SK-N-SH (cell line): ENCODE measurements at regions not wholly inside any gene's neighbourhood (a gene's known extent, or its start where the extent isn't known, plus 50 kb on each side); places are given as distances from the start of the nearest gene placed in this dataset.

ENCODE experiments used
- CTCF ChIA-PET: fragments of 300-600, 350-600 bp; formaldehyde crosslinking; extraction: SDS; loops from one replicate; lab custom pipeline; 2021; lab: Yijun Ruan, JAX
- POLR2A ChIA-PET: fragments of 350-600 bp; sonication (Branson Sonifier 250); formaldehyde crosslinking; extraction: SDS; loops from one replicate; lab custom pipeline; 2020; ENCODE audit warnings: antibody characterized with exemption, inconsistent platforms; lab: Yijun Ruan, JAX
- DNase-seq: peaks from one replicate; pipeline ENCODE4 v3.0.0; 2012
- H2AFZ ChIP-seq: fragments of 200-600 bp; sonication (generic); 2 replicates; pipeline ENCODE4 v1.8.1; 2016; ENCODE audit warnings: antibody characterized with exemption, mild to moderate bottlenecking, low read depth
- H3F3A ChIP-seq: fragments of 200-600 bp; sonication (generic); replicated peaks from 2 replicates; pipeline ENCODE3; 2016; ENCODE audit warnings: antibody characterized with exemption, mild to moderate bottlenecking; ENCODE audit not compliant: insufficient read depth
- H3K27ac ChIP-seq, 2 experiments: fragments of 200-500 bp in 1 of 2; fragments of 200-600 bp in 1 of 2; sonication (Bioruptor generic) in 1 of 2; sonication (generic), shearing (Covaris generic) in 1 of 2; 2 replicates each; pipeline versions ENCODE4 v1.5.1 to v1.6.1; 2014 to 2016; ENCODE audit warnings: low read depth in 2 of 2, inconsistent platforms in 1 of 2, low read length in 1 of 2, mild to moderate bottlenecking in 1 of 2, mixed read lengths in 1 of 2
- H3K27me3 ChIP-seq: fragments of 200-600 bp; sonication (generic), shearing (Covaris generic); 2 replicates; pipeline ENCODE4 v1.6.1; 2016; ENCODE audit warnings: mixed run types; ENCODE audit not compliant: insufficient read depth
- H3K36me3 ChIP-seq, 2 experiments: fragments of 200-500 bp in 1 of 2; fragments of 200-600 bp in 1 of 2; sonication (Bioruptor generic) in 1 of 2; sonication (generic) in 1 of 2; replicated peaks in 1 of 2; 2 replicates each; pipeline versions ENCODE3 to v1.5.1; 2014 to 2016; ENCODE audit warnings: low read length in 1 of 2, mild to moderate bottlenecking in 1 of 2; ENCODE audit not compliant: insufficient read depth in 2 of 2, control insufficient read depth in 1 of 2
- H3K4me1 ChIP-seq, 2 experiments: fragments of 200-500 bp in 1 of 2; fragments of 200-600 bp in 1 of 2; sonication (Bioruptor generic) in 1 of 2; sonication (generic), shearing (Covaris generic) in 1 of 2; 2 replicates each; pipeline versions ENCODE4 v1.5.1 to v1.6.1; 2014 to 2016; ENCODE audit warnings: low read depth in 1 of 2, low read length in 1 of 2, mixed run types in 1 of 2; ENCODE audit not compliant: insufficient read depth in 2 of 2, control insufficient read depth in 1 of 2
- H3K4me2 ChIP-seq: fragments of 200-600 bp; sonication (generic), shearing (Covaris generic); 2 replicates; pipeline ENCODE4 v1.6.1; 2017; ENCODE audit warnings: mixed run types
- H3K4me3 ChIP-seq, 2 experiments: fragments of 200-500 bp in 1 of 2; fragments of 200-600 bp in 1 of 2; sonication (Bioruptor generic) in 1 of 2; sonication (generic), shearing (Covaris generic) in 1 of 2; 2 replicates each; pipeline versions ENCODE4 v1.5.1 to v1.8.1; 2014 to 2016; ENCODE audit warnings: low read depth in 2 of 2, inconsistent platforms in 1 of 2, low read length in 1 of 2, mild to moderate bottlenecking in 1 of 2, mixed read lengths in 1 of 2, moderate library complexity in 1 of 2
- H3K79me2 ChIP-seq: fragments of 200-600 bp; sonication (generic); 2 replicates; pipeline ENCODE4 v1.8.1; 2017; ENCODE audit warnings: mild to moderate bottlenecking; ENCODE audit not compliant: insufficient read depth
- H3K9ac ChIP-seq: fragments of 200-600 bp; sonication (generic); 2 replicates; pipeline ENCODE4 v1.6.1; 2017; ENCODE audit warnings: mixed run types
- H3K9me2 ChIP-seq: fragments of 200-600 bp; sonication (generic); 2 replicates; pipeline ENCODE4 v1.6.1; 2017; ENCODE audit warnings: mixed run types
- H3K9me3 ChIP-seq: fragments of 200-600 bp; sonication (generic); 2 replicates; pipeline ENCODE4 v1.6.1; 2017; ENCODE audit warnings: mixed run types, mild to moderate bottlenecking, moderate library complexity
- H4K20me1 ChIP-seq: fragments of 200-600 bp; sonication (generic); 2 replicates; pipeline ENCODE4 v1.6.1; 2017; ENCODE audit warnings: mild to moderate bottlenecking, mixed run types; ENCODE audit not compliant: insufficient read depth
- ELF1 ChIP-seq: IDR thresholded peaks from 2 replicates; pipeline ENCODE4 v1.4.0; 2012
- EZH2phosphoT487 ChIP-seq: fragments of 200-600 bp; sonication (generic); IDR thresholded peaks from 2 replicates; pipeline ENCODE4 v1.6.1; 2017; ENCODE audit warnings: low read depth, mixed run types, mild to moderate bottlenecking, antibody characterized with exemption, moderate library complexity, borderline replicate concordance
- GATA2 ChIP-seq: sonication (generic); formaldehyde crosslinking; IDR thresholded peaks from 2 replicates; pipeline ENCODE4 v1.5.0; 2020; ENCODE audit warnings: mild to moderate bottlenecking, missing genetic modification reagents
- JUND ChIP-seq: IDR thresholded peaks from 2 replicates; pipeline ENCODE4 v1.4.0; 2012
- MXI1 ChIP-seq: IDR thresholded peaks from 2 replicates; pipeline ENCODE4 v1.6.1; 2012; ENCODE audit warnings: mild to moderate bottlenecking, low read depth, low read length, improper control_type of control experiment
- POLR2AphosphoS5 ChIP-seq: IDR thresholded peaks from 2 replicates; pipeline ENCODE4 v1.6.1; 2012; ENCODE audit warnings: low read depth, low read length
- RCOR1 ChIP-seq: fragments of 150-350 bp; IDR thresholded peaks from 2 replicates; pipeline ENCODE4 v1.6.1; 2017; ENCODE audit warnings: antibody characterized with exemption, low read length
- RFX5 ChIP-seq: IDR thresholded peaks from 2 replicates; pipeline ENCODE4 v1.6.1; 2012; ENCODE audit warnings: mild to moderate bottlenecking, improper control_type of control experiment, low read length
- RXRA ChIP-seq: IDR thresholded peaks from 2 replicates; pipeline ENCODE4 v1.4.0; 2012; ENCODE audit warnings: low read depth, mild to moderate bottlenecking, borderline replicate concordance
- SIN3A ChIP-seq: IDR thresholded peaks from 2 replicates; pipeline ENCODE4 v1.6.1; 2012; ENCODE audit warnings: low read depth, mild to moderate bottlenecking, low read length, moderate library complexity, borderline replicate concordance
- TEAD4 ChIP-seq: IDR thresholded peaks from 2 replicates; pipeline ENCODE4 v1.4.0; 2012; ENCODE audit warnings: mild to moderate bottlenecking, borderline replicate concordance; ENCODE audit not compliant: insufficient read depth
- USF2 ChIP-seq: fragments of 150-350 bp; IDR thresholded peaks from 2 replicates; pipeline ENCODE4 v1.6.1; 2017; ENCODE audit warnings: antibody characterized with exemption, low read length, low read depth, borderline replicate concordance
- ZBTB33 ChIP-seq: IDR thresholded peaks from 2 replicates; pipeline ENCODE4 v1.4.0; 2012; ENCODE audit warnings: low read depth, borderline replicate concordance
- WGBS: methylation state at CpG from one replicate; pipeline ENCODE4 v1.1.6; 2017; ENCODE audit warnings: low lambda C conversion rate; 5-methylcytosine and 5-hydroxymethylcytosine counted together
- TF ChIP-seq, protein P1 (sequence below): fragments of 150-350 bp; IDR thresholded peaks from 2 replicates; pipeline ENCODE4 v1.6.1; 2016; ENCODE audit warnings: mild to moderate bottlenecking, low read depth, low read length
- TF ChIP-seq, protein P2 (sequence below): IDR thresholded peaks from 2 replicates; pipeline ENCODE4; 2012
- TF ChIP-seq, protein P3 (sequence below): fragments of 200-600 bp; sonication (generic); IDR thresholded peaks from 2 replicates; pipeline ENCODE4 v1.6.1; 2017; ENCODE audit warnings: antibody characterized with exemption, mild to moderate bottlenecking, moderate library complexity
- TF ChIP-seq, protein P4 (sequence below): IDR thresholded peaks from 2 replicates; pipeline ENCODE4 v1.6.1; 2012; ENCODE audit warnings: mild to moderate bottlenecking, low read depth, low read length, moderate library complexity

DNA sequence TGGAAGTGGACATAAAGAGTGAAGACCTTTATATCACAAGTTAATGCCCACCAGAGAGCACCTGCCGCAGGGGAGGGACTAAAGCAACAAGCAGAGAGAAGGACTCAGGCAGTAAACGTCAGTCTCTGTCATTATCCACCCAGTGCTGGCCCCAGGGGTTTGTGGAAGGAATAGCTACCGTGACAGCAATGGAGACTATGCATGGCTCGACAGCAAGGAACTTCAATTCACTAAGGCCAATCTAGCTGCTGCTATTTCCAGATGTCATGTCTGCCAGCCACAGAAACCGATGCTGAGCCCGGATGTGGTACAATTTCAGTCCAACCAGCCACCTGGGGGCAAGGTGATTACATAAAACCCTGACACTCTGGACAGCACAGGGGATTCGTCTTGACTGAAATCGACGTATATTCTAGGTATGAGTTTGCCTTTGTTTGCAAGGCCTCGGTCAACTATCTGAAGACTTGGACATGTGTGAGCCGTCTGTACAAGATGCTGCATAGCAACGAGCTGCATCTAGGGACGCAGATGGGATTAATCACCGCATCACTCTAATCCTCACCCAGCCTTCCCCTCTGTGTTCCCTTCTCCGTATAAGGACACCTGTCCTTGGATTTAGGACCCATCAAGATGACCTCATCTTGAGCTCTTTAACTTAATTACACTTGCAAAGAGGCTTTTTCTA, 154.1 kb upstream of the SH3BP4 start:
- DNase-seq: no peak
- ChIA-PET CTCF (no interaction called here), POLR2A (interaction anchor here (0.6 kb wide), 1 partner anchor 15 kb away, joined by 3 read pairs; no protein-coding TSS in a partner anchor)
- H3K4me2 ChIP-seq: no peak overlapping the region
- H3K4me1 ChIP-seq: peaks cover 0 to 10% of the 10 kb centered on the region in 2 experiments; a peak in 1 of 4 replicates
- H3K79me2 ChIP-seq: no peaks in the 10 kb centered on the region
- no peaks in the 10 kb centered on the region for H3K9me3 ChIP-seq
- H2AFZ ChIP-seq: no peak overlapping the region
- no peaks in the 10 kb centered on the region for H3F3A ChIP-seq
- TF ChIP-seq, protein P1, sequence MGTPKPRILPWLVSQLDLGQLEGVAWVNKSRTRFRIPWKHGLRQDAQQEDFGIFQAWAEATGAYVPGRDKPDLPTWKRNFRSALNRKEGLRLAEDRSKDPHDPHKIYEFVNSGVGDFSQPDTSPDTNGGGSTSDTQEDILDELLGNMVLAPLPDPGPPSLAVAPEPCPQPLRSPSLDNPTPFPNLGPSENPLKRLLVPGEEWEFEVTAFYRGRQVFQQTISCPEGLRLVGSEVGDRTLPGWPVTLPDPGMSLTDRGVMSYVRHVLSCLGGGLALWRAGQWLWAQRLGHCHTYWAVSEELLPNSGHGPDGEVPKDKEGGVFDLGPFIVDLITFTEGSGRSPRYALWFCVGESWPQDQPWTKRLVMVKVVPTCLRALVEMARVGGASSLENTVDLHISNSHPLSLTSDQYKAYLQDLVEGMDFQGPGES: no peak
- no peak for TF ChIP-seq JUND
- TF ChIP-seq SIN3A: no peak
- TF ChIP-seq TEAD4: no peak
- TF ChIP-seq EZH2phosphoT487: no peak
- no peak for TF ChIP-seq ELF1
- TF ChIP-seq, protein P2, sequence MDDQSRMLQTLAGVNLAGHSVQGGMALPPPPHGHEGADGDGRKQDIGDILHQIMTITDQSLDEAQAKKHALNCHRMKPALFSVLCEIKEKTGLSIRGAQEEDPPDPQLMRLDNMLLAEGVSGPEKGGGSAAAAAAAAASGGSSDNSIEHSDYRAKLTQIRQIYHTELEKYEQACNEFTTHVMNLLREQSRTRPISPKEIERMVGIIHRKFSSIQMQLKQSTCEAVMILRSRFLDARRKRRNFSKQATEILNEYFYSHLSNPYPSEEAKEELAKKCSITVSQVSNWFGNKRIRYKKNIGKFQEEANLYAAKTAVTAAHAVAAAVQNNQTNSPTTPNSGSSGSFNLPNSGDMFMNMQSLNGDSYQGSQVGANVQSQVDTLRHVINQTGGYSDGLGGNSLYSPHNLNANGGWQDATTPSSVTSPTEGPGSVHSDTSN: no peak
- TF ChIP-seq RFX5: no peak
- no peak for TF ChIP-seq ZBTB33
- no peak for TF ChIP-seq MXI1
- TF ChIP-seq POLR2AphosphoS5: no peak
- TF ChIP-seq, protein P3, sequence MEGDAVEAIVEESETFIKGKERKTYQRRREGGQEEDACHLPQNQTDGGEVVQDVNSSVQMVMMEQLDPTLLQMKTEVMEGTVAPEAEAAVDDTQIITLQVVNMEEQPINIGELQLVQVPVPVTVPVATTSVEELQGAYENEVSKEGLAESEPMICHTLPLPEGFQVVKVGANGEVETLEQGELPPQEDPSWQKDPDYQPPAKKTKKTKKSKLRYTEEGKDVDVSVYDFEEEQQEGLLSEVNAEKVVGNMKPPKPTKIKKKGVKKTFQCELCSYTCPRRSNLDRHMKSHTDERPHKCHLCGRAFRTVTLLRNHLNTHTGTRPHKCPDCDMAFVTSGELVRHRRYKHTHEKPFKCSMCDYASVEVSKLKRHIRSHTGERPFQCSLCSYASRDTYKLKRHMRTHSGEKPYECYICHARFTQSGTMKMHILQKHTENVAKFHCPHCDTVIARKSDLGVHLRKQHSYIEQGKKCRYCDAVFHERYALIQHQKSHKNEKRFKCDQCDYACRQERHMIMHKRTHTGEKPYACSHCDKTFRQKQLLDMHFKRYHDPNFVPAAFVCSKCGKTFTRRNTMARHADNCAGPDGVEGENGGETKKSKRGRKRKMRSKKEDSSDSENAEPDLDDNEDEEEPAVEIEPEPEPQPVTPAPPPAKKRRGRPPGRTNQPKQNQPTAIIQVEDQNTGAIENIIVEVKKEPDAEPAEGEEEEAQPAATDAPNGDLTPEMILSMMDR: no peak
- TF ChIP-seq RXRA: no peak
- TF ChIP-seq USF2: no peak
- no peak for TF ChIP-seq GATA2 (CRISPR knock-in tag)
- TF ChIP-seq, protein P4, sequence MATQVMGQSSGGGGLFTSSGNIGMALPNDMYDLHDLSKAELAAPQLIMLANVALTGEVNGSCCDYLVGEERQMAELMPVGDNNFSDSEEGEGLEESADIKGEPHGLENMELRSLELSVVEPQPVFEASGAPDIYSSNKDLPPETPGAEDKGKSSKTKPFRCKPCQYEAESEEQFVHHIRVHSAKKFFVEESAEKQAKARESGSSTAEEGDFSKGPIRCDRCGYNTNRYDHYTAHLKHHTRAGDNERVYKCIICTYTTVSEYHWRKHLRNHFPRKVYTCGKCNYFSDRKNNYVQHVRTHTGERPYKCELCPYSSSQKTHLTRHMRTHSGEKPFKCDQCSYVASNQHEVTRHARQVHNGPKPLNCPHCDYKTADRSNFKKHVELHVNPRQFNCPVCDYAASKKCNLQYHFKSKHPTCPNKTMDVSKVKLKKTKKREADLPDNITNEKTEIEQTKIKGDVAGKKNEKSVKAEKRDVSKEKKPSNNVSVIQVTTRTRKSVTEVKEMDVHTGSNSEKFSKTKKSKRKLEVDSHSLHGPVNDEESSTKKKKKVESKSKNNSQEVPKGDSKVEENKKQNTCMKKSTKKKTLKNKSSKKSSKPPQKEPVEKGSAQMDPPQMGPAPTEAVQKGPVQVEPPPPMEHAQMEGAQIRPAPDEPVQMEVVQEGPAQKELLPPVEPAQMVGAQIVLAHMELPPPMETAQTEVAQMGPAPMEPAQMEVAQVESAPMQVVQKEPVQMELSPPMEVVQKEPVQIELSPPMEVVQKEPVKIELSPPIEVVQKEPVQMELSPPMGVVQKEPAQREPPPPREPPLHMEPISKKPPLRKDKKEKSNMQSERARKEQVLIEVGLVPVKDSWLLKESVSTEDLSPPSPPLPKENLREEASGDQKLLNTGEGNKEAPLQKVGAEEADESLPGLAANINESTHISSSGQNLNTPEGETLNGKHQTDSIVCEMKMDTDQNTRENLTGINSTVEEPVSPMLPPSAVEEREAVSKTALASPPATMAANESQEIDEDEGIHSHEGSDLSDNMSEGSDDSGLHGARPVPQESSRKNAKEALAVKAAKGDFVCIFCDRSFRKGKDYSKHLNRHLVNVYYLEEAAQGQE: no peak
- TF ChIP-seq RCOR1: no peak
- TF ChIP-seq, all 33 proteins: peak for 0
- no peak overlapping the region for H3K27ac ChIP-seq
- WGBS: 68% methylated on average over 13 of the region's 15 CpGs
- no peak overlapping the region for H3K9ac ChIP-seq
- no peak overlapping the region for H3K4me3 ChIP-seq
- H3K9me2 ChIP-seq: no peaks in the 10 kb centered on the region
- H3K27me3 ChIP-seq: no peaks in the 10 kb centered on the region; the same call in 1 of the 2 replicates
- no peaks in the 10 kb centered on the region for H3K36me3 ChIP-seq
- H4K20me1 ChIP-seq: no peaks in the 10 kb centered on the region
